NOMO-1 treated with dmso at 0.1 percent for 144 hours (cell line): ENCODE measurements at regions not wholly inside any gene's neighbourhood (a gene's known extent, or its start where the extent isn't known, plus 50 kb on each side); places are given as distances from the start of the nearest gene placed in this dataset.

Experiments used
- DNase-seq: peaks from one replicate; lab custom pipeline; 2025; ENCODE audit not compliant: unreplicated experiment; lab: John Stamatoyannopoulos, UW

- DNase-seq: peak; percentile 63
These were observed 242.3 kb downstream of the TOMM20 start for GRCh38 chr1:234886081-234886984.

GRCh38 chr1:234885601-234886000 lies 243.0 kb downstream of the TOMM20 start:
- no peak for DNase-seq

- DNase-seq: no peak
These were observed 243.9 kb downstream of the TOMM20 start for GRCh38 chr1:234884701-234885100.

- no peak for DNase-seq
These were observed 244.6 kb downstream of the TOMM20 start for GRCh38 chr1:234884006-234884405.

GRCh38 chr1:234882898-234883297 lies 245.7 kb downstream of the TOMM20 start:
- no peak for DNase-seq

- no peak for DNase-seq
These were observed 246.5 kb downstream of the TOMM20 start for GRCh38 chr1:234881893-234882771.

- DNase-seq: no peak
These were observed 249.2 kb downstream of the TOMM20 start for GRCh38 chr1:234879147-234880080.

- no peak for DNase-seq
These were observed 250.3 kb downstream of the TOMM20 start for GRCh38 chr1:234878288-234878687.

GRCh38 chr1:234877761-234878160 lies 250.9 kb downstream of the TOMM20 start:
- DNase-seq: no peak

- peak; percentile 77 for DNase-seq
These were observed 252.4 kb downstream of the TOMM20 start for GRCh38 chr1:234875953-234876855.

GRCh38 chr1:234875328-234875952 lies 253.2 kb downstream of the TOMM20 start:
- DNase-seq: no peak

- DNase-seq: no peak
These were observed 254.0 kb downstream of the TOMM20 start for GRCh38 chr1:234874291-234875288.

- DNase-seq: no peak
These were observed 256.8 kb downstream of the TOMM20 start for GRCh38 chr1:234871710-234872271.

- no peak for DNase-seq
These were observed 257.5 kb downstream of the TOMM20 start for GRCh38 chr1:234871039-234871709.

GRCh38 chr1:234870020-234870981 lies 258.3 kb downstream of the TOMM20 start:
- no peak for DNase-seq
